ENCODE measurements at regions not wholly inside any gene's neighbourhood (a gene's known extent, or its start where the extent isn't known, plus 50 kb on each side); places are given as distances from the start of the nearest gene placed in this dataset.

GRCh38 chr5:12141496-12141895, 237.2 kb upstream of the CTNND2 start:
- no peak for TF ChIP-seq CTCF (conservative IDR thresholded peaks at IDR 0.05 in 1 of 2, IDR thresholded peaks at IDR 0.05 in 1 of 2; ENCODE audit: low read depth in 1 of 2, low read length in 2 of 2)
- no peak for TF ChIP-seq EZH2 (IDR thresholded peaks at IDR 0.05; ENCODE audit: low read length, missing control alignments)

Data from fibroblast of lung (primary cell).